ENCODE measurements at regions not wholly inside any gene's neighbourhood (a gene's known extent, or its start where the extent isn't known, plus 50 kb on each side); places are given as distances from the start of the nearest gene placed in this dataset.

- no peak for DNase-seq (ENCODE audit: low read depth)
- no peak overlapping the region for H3K4me3 ChIP-seq (ENCODE audit: low read depth, low read length)
- no peak for TF ChIP-seq CTCF (IDR thresholded peaks at IDR 0.05; ENCODE audit: insufficient read depth, low read depth, low read length, missing control alignments)
Measured at GRCh38 chr16:87140211-87141200, 176.7 kb downstream of the C16orf95 start.

GRCh38 chr16:87141402-87141801, 175.8 kb downstream of the C16orf95 start:
- DNase-seq (ENCODE audit: low read depth), result no peak
- TF ChIP-seq CTCF (IDR thresholded peaks at IDR 0.05; ENCODE audit: insufficient read depth, low read depth, low read length, missing control alignments), result no peak
- no peak overlapping the region for H3K4me3 ChIP-seq (ENCODE audit: low read depth, low read length)

- no peak for DNase-seq (ENCODE audit: low read depth)
- H3K4me3 ChIP-seq (ENCODE audit: low read depth, low read length), result no peak overlapping the region
- no peak for TF ChIP-seq CTCF (IDR thresholded peaks at IDR 0.05; ENCODE audit: insufficient read depth, low read depth, low read length, missing control alignments)
Measured at GRCh38 chr16:87143661-87144121, 173.5 kb downstream of the C16orf95 start.

DNA sequence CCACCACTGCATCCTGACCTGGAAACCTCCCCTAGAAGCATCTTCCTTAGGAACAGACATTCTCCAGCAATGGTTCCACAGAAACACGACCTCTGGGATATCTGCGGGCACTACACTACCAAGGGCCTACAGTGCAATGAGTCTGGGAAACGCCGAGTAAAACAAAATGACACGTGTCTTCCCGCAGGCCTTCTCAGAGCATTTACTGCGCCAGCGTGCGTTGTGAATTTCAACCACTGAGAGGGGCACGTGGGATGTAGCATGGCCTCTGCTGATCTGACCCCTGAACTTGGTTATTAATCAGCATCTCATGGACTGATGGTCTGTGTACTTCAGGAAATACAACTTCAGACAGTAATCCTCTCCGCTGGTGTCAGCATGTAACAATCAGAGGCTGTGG, 173.0 kb downstream of the C16orf95 start:
- no peak for TF ChIP-seq CTCF (IDR thresholded peaks at IDR 0.05; ENCODE audit: insufficient read depth, low read depth, low read length, missing control alignments)
- DNase-seq (ENCODE audit: low read depth), result no peak
- no peak overlapping the region for H3K4me3 ChIP-seq (ENCODE audit: low read depth, low read length)

DNA sequence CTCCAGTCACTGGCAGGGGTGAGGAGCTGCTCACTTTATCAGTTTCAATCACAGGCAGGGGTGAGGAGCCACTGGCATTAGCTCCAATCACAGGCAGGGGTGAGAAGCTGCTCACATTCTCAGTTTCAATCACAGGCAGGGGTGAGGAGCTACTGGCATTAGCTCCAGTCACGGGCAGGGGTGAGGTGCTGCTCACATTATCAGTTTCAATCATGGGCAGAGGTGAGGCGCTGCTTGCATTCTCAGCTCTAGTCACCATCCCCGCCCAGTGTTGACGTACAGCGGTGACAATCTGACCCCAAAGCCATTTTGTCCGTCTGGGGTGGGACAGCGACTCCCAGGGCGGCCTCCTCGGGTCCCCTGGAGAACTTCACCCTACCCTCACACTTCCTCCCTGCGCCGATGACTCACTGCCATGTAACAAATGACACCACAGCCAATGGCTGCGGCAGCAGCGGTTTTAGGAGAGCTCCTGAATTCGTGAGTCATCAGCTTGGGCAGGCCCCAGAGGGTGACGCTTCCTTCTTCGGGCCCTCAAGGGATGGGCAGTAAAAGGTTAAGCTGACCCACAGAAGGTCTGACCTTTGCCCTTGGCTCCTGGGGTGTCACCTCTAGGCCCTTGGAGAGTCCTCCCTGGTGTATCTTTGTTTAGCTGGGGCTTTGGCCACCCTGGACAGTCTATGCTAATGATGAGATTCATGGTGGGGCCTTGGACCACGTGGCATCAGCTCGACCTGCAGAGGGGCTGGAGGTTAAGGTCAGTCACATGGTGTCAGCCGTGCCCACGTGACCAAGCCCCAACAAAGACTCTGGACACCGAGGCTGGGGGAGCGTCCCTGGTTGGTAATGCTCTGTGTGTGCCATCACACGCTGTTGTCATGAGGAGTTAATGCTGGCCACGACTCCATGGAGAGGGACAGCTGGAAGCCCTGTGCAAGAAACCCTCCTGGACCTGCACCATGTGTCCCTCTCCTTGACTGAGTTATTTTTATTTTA, 171.7 kb downstream of the C16orf95 start:
- DNase-seq (ENCODE audit: low read depth), result no peak

More for the DNA sequence above, 171.7 kb downstream of the C16orf95 start:
- no peak for TF ChIP-seq CTCF (IDR thresholded peaks at IDR 0.05; ENCODE audit: insufficient read depth, low read depth, low read length, missing control alignments)
- no peak overlapping the region for H3K4me3 ChIP-seq (ENCODE audit: low read depth, low read length)

Measured in GM12865 (cell line).